ENCODE measurements at regions not wholly inside any gene's neighbourhood (a gene's known extent, or its start where the extent isn't known, plus 50 kb on each side); places are given as distances from the start of the nearest gene placed in this dataset.

DNA sequence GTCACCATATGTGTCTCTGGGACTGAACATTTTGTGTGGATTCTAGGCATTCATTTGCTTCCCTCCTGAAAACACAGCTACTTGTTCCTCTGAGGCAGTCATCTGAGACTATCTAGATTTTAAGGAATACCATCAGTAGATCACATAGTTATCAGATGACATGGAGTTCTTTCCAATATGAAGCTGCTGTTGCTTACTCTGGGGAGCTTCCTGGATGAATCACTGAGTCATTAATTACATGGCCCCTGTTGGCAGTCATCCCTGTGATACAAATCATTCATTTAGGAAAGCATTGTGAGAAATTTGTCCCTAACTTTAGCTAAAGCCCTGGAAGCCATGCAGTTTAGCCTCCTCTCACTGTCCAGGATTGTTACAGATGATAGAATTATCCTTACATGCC, 98.2 kb upstream of the ARSJ start:
- Histone ChIP-seq H2AFZ (ENCODE audit: insufficient read depth, low read depth, low read length, poor library complexity, severe bottlenecking) (no peak overlapping the region), H3K4me2 (replicated peaks; ENCODE audit: low read depth, low read length, poor library complexity, severe bottlenecking) (no peak overlapping the region), H3K27ac (ENCODE audit: low read length in 2 of 2) (no peak overlapping the region), H3K9ac (ENCODE audit: low read length) (no peak overlapping the region), H3K9me3 (ENCODE audit: control extremely low read depth in 1 of 3, control insufficient read depth in 2 of 3, insufficient read depth in 1 of 3, low read length in 2 of 3) (no peaks in the 10 kb centered on the region), H3K79me2 (ENCODE audit: control insufficient read depth, insufficient read depth, low read length) (no peaks in the 10 kb centered on the region), H3K4me3 (ENCODE audit: control extremely low read depth in 1 of 5, extremely low read depth in 1 of 5, insufficient read depth in 1 of 5, low read depth in 2 of 5, low read length in 4 of 5) (no peak overlapping the region), H4K20me1 (ENCODE audit: control insufficient read depth, insufficient read depth, low read length, poor library complexity, severe bottlenecking) (no peaks in the 10 kb centered on the region), H3K27me3 (replicated peaks in 1 of 4; ENCODE audit: control extremely low read depth in 1 of 4, control insufficient read depth in 3 of 4, insufficient read depth in 4 of 4, low read length in 3 of 4) (peaks cover 0 to 4% (median 0%) of the 10 kb centered on the region in 4 experiments), H3K4me1 (ENCODE audit: control insufficient read depth in 2 of 2, insufficient read depth in 2 of 2, low read length in 2 of 2) (no peaks in the 10 kb centered on the region), H3K36me3 (replicated peaks in 1 of 2; ENCODE audit: control extremely low read depth in 1 of 2, control insufficient read depth in 1 of 2, extremely low read depth in 1 of 2, insufficient read depth in 2 of 2, low read length in 1 of 2) (no peaks in the 10 kb centered on the region)
- no peaks in the 10 kb centered on the region for H3K9me3 Mint-ChIP-seq (ENCODE audit: insufficient read depth)
- no peak for TF ChIP-seq EZH2 (IDR thresholded peaks at IDR 0.05; ENCODE audit: borderline replicate concordance, insufficient read depth, low read depth, low read length, poor library complexity, severe bottlenecking)
- TF ChIP-seq, protein P1, sequence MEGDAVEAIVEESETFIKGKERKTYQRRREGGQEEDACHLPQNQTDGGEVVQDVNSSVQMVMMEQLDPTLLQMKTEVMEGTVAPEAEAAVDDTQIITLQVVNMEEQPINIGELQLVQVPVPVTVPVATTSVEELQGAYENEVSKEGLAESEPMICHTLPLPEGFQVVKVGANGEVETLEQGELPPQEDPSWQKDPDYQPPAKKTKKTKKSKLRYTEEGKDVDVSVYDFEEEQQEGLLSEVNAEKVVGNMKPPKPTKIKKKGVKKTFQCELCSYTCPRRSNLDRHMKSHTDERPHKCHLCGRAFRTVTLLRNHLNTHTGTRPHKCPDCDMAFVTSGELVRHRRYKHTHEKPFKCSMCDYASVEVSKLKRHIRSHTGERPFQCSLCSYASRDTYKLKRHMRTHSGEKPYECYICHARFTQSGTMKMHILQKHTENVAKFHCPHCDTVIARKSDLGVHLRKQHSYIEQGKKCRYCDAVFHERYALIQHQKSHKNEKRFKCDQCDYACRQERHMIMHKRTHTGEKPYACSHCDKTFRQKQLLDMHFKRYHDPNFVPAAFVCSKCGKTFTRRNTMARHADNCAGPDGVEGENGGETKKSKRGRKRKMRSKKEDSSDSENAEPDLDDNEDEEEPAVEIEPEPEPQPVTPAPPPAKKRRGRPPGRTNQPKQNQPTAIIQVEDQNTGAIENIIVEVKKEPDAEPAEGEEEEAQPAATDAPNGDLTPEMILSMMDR (IDR thresholded peaks at IDR 0.05): no peak
- CTCF ChIA-PET: interaction anchor here (2.1 kb wide), 1 partner anchor 11 kb away, joined by 4 read pairs; no protein-coding TSS in a partner anchor
- H3K27ac Mint-ChIP-seq: no peak overlapping the region
- ATAC-seq (ENCODE audit: low read depth) (no peak), DNase-seq (no peak)
- no peaks in the 10 kb centered on the region for H3K4me1 Mint-ChIP-seq
- peaks cover 8% of the 10 kb centered on the region for H3K27me3 Mint-ChIP-seq
- no peak overlapping the region for H3K4me3 Mint-ChIP-seq
- intact Hi-C loops (cut with micrococcal nuclease): no loop called here
- POLR2A ChIA-PET: no interaction called here

DNA sequence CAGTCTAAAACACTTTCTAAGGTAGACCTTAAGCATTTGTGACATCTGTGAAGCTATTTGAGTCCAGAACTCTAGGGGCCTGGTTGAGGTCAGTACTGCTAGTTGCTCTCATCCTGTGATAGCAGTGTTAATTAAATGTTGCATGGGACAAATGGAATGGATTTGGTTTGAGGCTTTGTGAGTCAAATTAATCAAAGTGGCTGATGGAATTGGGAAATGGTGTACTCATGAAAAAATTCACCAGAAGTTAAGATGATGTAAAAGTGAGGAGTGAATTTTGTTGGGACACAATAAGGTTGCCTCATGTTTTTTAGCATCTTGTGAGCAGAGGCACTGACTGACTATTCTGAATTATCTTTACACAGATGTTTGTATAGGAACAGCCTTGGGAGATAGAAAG, 99.2 kb upstream of the ARSJ start:
- no peak overlapping the region for H3K4me3 ChIP-seq (ENCODE audit: control extremely low read depth in 1 of 5, extremely low read depth in 1 of 5, insufficient read depth in 1 of 5, low read depth in 2 of 5, low read length in 4 of 5)
- ChIA-PET CTCF (interaction anchor here (2.1 kb wide), 1 partner anchor 12 kb away, joined by 4 read pairs; no protein-coding TSS in a partner anchor), POLR2A (no interaction called here)
- H3K79me2 ChIP-seq (ENCODE audit: control insufficient read depth, insufficient read depth, low read length): no peaks in the 10 kb centered on the region
- TF ChIP-seq, protein P1 (IDR thresholded peaks at IDR 0.05): no peak
- TF ChIP-seq EZH2 (IDR thresholded peaks at IDR 0.05; ENCODE audit: borderline replicate concordance, insufficient read depth, low read depth, low read length, poor library complexity, severe bottlenecking): no peak
- intact Hi-C loops (cut with micrococcal nuclease): no loop called here
- no peaks in the 10 kb centered on the region for H4K20me1 ChIP-seq (ENCODE audit: control insufficient read depth, insufficient read depth, low read length, poor library complexity, severe bottlenecking)
- H3K4me1 Mint-ChIP-seq: no peaks in the 10 kb centered on the region
- no peak overlapping the region for H3K27ac ChIP-seq (ENCODE audit: low read length in 2 of 2)
- no peaks in the 10 kb centered on the region for H3K4me1 ChIP-seq (ENCODE audit: control insufficient read depth in 2 of 2, insufficient read depth in 2 of 2, low read length in 2 of 2)
- H3K36me3 ChIP-seq (replicated peaks in 1 of 2; ENCODE audit: control extremely low read depth in 1 of 2, control insufficient read depth in 1 of 2, extremely low read depth in 1 of 2, insufficient read depth in 2 of 2, low read length in 1 of 2): no peaks in the 10 kb centered on the region
- no peak overlapping the region for H3K27ac Mint-ChIP-seq
- H3K9me3 Mint-ChIP-seq (ENCODE audit: insufficient read depth): no peaks in the 10 kb centered on the region
- H3K9ac ChIP-seq (ENCODE audit: low read length): no peak overlapping the region
- no peaks in the 10 kb centered on the region for H3K9me3 ChIP-seq (ENCODE audit: control extremely low read depth in 1 of 3, control insufficient read depth in 2 of 3, insufficient read depth in 1 of 3, low read length in 2 of 3)
- no peak overlapping the region for H3K4me3 Mint-ChIP-seq
- peaks cover 9% of the 10 kb centered on the region for H3K27me3 Mint-ChIP-seq
- H3K27me3 ChIP-seq (replicated peaks in 1 of 4; ENCODE audit: control extremely low read depth in 1 of 4, control insufficient read depth in 3 of 4, insufficient read depth in 4 of 4, low read length in 3 of 4): peaks cover 0 to 3% (median 0%) of the 10 kb centered on the region in 4 experiments
- ATAC-seq (ENCODE audit: low read depth) (no peak), DNase-seq (no peak)
- no peak overlapping the region for H3K4me2 ChIP-seq (replicated peaks; ENCODE audit: low read depth, low read length, poor library complexity, severe bottlenecking)
- H2AFZ ChIP-seq (ENCODE audit: insufficient read depth, low read depth, low read length, poor library complexity, severe bottlenecking): no peak overlapping the region
